MCF 10A (cell line): ENCODE measurements at regions not wholly inside any gene's neighbourhood (a gene's known extent, or its start where the extent isn't known, plus 50 kb on each side); places are given as distances from the start of the nearest gene placed in this dataset.

Experiments used
- BruUV-seq: library from RNA; stranded (reverse); fragments of 400-500 nt; replicated peaks from 2 replicates; lab custom pipeline; 2021; lab: Mats Ljungman, UMichigan
- CTCF ChIA-PET: fragments of 300-600 bp; sonication (Branson Sonifier 250); formaldehyde crosslinking; extraction: SDS; loops from one replicate; lab custom pipeline; 2021; ENCODE audit warnings: antibody characterized with exemption, inconsistent platforms; lab: Yijun Ruan, JAX
- POLR2A ChIA-PET: fragments of 300-600, 350-650 bp; sonication (Branson Sonifier 250); formaldehyde crosslinking; extraction: SDS; loops from one replicate; lab custom pipeline; 2020; ENCODE audit warnings: antibody characterized with exemption, inconsistent platforms; lab: Yijun Ruan, JAX
- DNase-seq: peaks from one replicate; pipeline ENCODE4 v3.0.0-alpha.2; 2018; ENCODE audit not compliant: unreplicated experiment
- H3K27ac Mint-ChIP-seq: one replicate; pipeline ENCODE4 v1.8.0; 2022; ENCODE audit warnings: mild to moderate bottlenecking, low read depth, mixed read lengths; ENCODE audit not compliant: unreplicated experiment
- H3K27me3 Mint-ChIP-seq: one replicate; pipeline ENCODE4 v1.8.0; 2022; ENCODE audit warnings: mixed read lengths; ENCODE audit not compliant: insufficient read depth, unreplicated experiment
- H3K36me3 Mint-ChIP-seq: one replicate; pipeline ENCODE4 v1.8.0; 2022; ENCODE audit warnings: mild to moderate bottlenecking, moderate library complexity, mixed read lengths; ENCODE audit not compliant: insufficient read depth, unreplicated experiment
- H3K4me1 Mint-ChIP-seq: one replicate; pipeline ENCODE4 v1.8.0; 2022; ENCODE audit warnings: mixed read lengths; ENCODE audit not compliant: insufficient read depth, unreplicated experiment
- H3K4me3 Mint-ChIP-seq: one replicate; pipeline ENCODE4 v1.8.0; 2022; ENCODE audit warnings: mild to moderate bottlenecking, moderate library complexity, mixed read lengths; ENCODE audit not compliant: unreplicated experiment
- H3K9me3 Mint-ChIP-seq: one replicate; pipeline ENCODE4 v1.8.0; 2022; ENCODE audit warnings: mixed read lengths; ENCODE audit not compliant: unreplicated experiment
- intact Hi-C: fragments of 100-400 bp; cut with micrococcal nuclease; formaldehyde crosslinking; loops from 2 replicates; pipeline ENCODE4 v1.14.1; 2022
- TF ChIP-seq, protein P1 (sequence below): fragments of 200-600 bp; IDR thresholded peaks from one replicate; pipeline ENCODE4 v1.8.0; 2022; ENCODE audit warnings: antibody characterized with exemption, mild to moderate bottlenecking; ENCODE audit not compliant: unreplicated experiment

DNA sequence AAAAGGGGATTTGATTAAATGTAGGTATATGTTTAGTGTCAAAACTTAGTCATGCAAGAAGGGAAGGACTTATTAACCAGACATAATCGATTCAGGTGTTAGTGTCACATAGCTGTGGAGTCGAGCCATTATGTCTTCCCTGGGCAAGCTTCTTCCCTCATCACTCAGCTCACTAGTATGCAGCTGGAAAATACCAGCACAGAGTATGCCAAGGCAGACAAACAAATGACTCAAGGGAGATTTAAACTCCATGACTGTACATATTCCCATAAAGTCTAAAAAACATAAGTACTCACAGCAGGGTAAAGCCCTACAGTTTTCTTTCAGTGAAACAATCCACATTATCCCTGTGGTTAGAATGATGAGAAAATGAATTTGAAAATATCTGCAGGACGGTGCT is 304.5 kb downstream of the CBLL2 start:
- H3K36me3 Mint-ChIP-seq, result no peaks in the 10 kb centered on the region
- no TSS peak for BruUV-seq
- no peak overlapping the region for H3K4me3 Mint-ChIP-seq
- H3K27ac Mint-ChIP-seq, result no peak overlapping the region
- intact Hi-C loops, result no loop called here
- H3K4me1 Mint-ChIP-seq, result peaks cover 6% of the 10 kb centered on the region
- TF ChIP-seq, protein P1, sequence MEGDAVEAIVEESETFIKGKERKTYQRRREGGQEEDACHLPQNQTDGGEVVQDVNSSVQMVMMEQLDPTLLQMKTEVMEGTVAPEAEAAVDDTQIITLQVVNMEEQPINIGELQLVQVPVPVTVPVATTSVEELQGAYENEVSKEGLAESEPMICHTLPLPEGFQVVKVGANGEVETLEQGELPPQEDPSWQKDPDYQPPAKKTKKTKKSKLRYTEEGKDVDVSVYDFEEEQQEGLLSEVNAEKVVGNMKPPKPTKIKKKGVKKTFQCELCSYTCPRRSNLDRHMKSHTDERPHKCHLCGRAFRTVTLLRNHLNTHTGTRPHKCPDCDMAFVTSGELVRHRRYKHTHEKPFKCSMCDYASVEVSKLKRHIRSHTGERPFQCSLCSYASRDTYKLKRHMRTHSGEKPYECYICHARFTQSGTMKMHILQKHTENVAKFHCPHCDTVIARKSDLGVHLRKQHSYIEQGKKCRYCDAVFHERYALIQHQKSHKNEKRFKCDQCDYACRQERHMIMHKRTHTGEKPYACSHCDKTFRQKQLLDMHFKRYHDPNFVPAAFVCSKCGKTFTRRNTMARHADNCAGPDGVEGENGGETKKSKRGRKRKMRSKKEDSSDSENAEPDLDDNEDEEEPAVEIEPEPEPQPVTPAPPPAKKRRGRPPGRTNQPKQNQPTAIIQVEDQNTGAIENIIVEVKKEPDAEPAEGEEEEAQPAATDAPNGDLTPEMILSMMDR, result no peak
- peak; percentile 36 for DNase-seq
- ChIA-PET POLR2A (no interaction called here), CTCF (interaction anchor here (0.7 kb wide), 1 partner anchor 62 kb away, joined by 3 read pairs; no protein-coding TSS in a partner anchor)
- H3K9me3 Mint-ChIP-seq, result no peaks in the 10 kb centered on the region
- H3K27me3 Mint-ChIP-seq, result peaks cover 73% of the 10 kb centered on the region

DNA sequence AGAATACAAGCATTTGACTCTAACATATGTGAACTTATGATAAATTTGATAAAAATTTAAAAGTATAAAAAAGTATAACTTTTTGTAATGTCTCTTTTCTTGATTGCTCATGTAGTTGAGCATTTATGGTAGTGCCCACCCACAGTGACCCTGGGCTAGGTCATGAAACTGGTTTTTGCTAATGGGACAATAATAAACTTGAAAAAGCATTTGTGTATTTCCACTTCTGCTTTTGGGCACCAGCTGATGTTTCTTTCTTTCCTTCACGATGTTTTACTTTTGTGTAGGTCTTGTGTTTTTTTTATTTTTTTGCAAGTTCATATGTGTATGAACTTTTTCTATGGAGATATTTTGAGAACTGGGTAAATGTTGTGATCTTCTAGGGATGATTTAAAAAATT is 313.1 kb downstream of the CBLL2 start:
- CTCF ChIA-PET, result no interaction called here
- no peak overlapping the region for H3K27ac Mint-ChIP-seq
- H3K9me3 Mint-ChIP-seq, result no peaks in the 10 kb centered on the region
- intact Hi-C loops, result loop anchor here (10.0 kb wide), 1 partner anchor 391 kb away; no protein-coding TSS in a partner anchor
- BruUV-seq, result no TSS peak
- POLR2A ChIA-PET, result no interaction called here
- peaks cover 68% of the 10 kb centered on the region for H3K27me3 Mint-ChIP-seq
- H3K4me3 Mint-ChIP-seq, result no peak overlapping the region
- H3K4me1 Mint-ChIP-seq, result no peaks in the 10 kb centered on the region
- no peaks in the 10 kb centered on the region for H3K36me3 Mint-ChIP-seq
- TF ChIP-seq, protein P1, result no peak
- no peak for DNase-seq

DNA sequence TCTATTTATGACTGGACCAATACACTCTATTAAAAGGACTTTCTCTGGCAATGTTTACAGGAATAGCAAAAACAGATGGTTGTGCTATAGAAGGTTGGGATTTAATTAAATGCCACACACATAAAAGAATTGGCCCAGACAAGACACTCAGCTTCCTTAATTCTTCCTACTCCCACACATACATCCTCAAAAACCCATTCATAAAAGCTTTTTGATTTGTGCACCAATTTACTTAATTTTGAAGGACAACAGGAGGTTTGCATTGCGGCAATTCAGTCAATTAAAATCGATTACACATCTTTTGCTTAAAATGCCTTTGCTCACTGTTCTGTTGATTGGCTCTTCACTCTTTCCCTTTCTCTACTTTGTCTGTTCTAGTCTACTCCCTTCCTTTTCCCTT is 317.1 kb downstream of the CBLL2 start:
- Mint-ChIP-seq H3K27me3 (peaks cover 69% of the 10 kb centered on the region), H3K27ac (no peak overlapping the region), H3K4me1 (no peaks in the 10 kb centered on the region), H3K9me3 (no peaks in the 10 kb centered on the region), H3K4me3 (no peak overlapping the region), H3K36me3 (no peaks in the 10 kb centered on the region)
- no peak for DNase-seq
- ChIA-PET POLR2A (no interaction called here), CTCF (no interaction called here)
- TF ChIP-seq, protein P1, result no peak
- BruUV-seq, result no TSS peak
- intact Hi-C loops, result loop anchor here (10.0 kb wide), 1 partner anchor 395 kb away; no protein-coding TSS in a partner anchor

DNA sequence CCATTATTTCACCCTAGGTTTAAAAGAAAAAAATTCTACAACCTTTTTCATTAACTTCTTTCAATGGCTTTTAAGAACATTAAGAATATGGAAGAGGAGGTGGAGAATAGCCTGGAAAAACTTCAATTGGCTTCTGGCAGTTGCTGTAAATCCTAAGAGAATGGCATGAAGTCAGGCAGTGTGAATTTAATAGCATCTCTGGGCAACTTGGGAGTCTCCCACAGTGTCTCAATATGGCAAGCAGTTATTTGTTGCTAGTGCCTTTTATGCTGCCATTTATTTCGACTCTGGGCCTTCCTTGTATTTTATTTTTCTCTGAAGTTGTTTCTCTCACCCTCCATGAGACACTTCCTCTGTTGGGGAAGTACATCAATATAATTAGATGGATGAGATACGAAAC is 322.1 kb downstream of the CBLL2 start:
- BruUV-seq, result no TSS peak
- POLR2A ChIA-PET, result no interaction called here
- H3K4me3 Mint-ChIP-seq, result no peak overlapping the region
- no peak for DNase-seq
- H3K9me3 Mint-ChIP-seq, result no peaks in the 10 kb centered on the region
- H3K27me3 Mint-ChIP-seq, result peaks cover 67% of the 10 kb centered on the region
- intact Hi-C loops, result no loop called here
- H3K27ac Mint-ChIP-seq, result no peak overlapping the region
- TF ChIP-seq, protein P1, result no peak
- no peaks in the 10 kb centered on the region for H3K36me3 Mint-ChIP-seq
- H3K4me1 Mint-ChIP-seq, result no peaks in the 10 kb centered on the region
- CTCF ChIA-PET, result no interaction called here
